NT2/D1 (cell line): ENCODE measurements at regions not wholly inside any gene's neighbourhood (a gene's known extent, or its start where the extent isn't known, plus 50 kb on each side); places are given as distances from the start of the nearest gene placed in this dataset.

Experiments used
- YY1 ChIP-seq: IDR thresholded peaks from 2 replicates; pipeline ENCODE4 v1.6.1; 2011; ENCODE audit not compliant: insufficient read length, insufficient read depth
- ZNF274 ChIP-seq: IDR thresholded peaks from 2 replicates; pipeline ENCODE4 v1.6.1; 2011; ENCODE audit warnings: mild to moderate bottlenecking, low read depth, low read length

DNA sequence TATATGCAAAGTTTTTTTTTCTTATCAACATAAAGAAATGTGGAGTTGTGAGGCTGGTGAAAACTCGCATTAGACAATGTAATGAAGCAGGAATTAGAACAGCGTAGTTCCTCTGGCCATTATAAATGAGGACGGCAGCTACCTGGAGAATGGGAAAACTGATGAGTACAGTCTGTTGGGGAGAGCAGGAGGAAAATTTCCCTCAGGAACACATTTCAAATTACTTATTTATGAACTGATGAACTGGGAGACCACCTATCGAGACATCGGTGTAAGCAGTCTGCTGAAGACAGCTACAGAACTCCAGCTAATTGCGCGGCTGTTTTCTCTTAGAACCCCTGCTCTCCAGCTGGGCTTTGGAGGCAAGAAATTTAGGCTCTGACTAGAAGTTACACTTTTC is 343.9 kb upstream of the CLINT1 start:
- TF ChIP-seq ZNF274: no peak
- TF ChIP-seq YY1: no peak
